GM18867 (cell line): ENCODE measurements at regions not wholly inside any gene's neighbourhood (a gene's known extent, or its start where the extent isn't known, plus 50 kb on each side); places are given as distances from the start of the nearest gene placed in this dataset.
"Not testable (repeated sequence)": the region's sequence is repeated elsewhere in the genome, so short reads cannot be mapped to it uniquely, and the experiment has no call there.

Experiments
- ATAC-seq: cut with Tn5 transposase; IDR thresholded peaks from one replicate; pipeline ENCODE4 v1.9.1; 2021; ENCODE audit warnings: mild to moderate bottlenecking, moderate library complexity; ENCODE audit not compliant: unreplicated experiment

DNA sequence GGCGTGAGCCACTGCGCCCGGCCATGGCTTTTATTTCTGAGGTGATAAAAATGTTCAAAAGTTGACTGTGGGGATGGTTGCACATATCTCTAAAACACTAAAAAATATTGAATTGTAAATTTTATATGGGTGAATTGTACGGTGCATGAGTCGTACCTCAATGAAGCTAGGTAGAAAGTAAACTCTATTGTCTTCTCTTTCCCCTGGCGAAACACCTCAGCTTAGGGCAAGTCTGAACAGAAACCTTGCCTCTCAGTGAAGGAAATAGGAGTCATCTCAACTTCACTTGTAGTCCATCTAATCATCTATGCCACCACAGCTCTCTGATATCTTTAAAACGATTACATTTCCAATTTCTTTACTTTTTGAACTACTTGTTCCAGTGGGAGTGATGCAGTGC, 309.6 kb downstream of the SPATA31A1 start:
- not testable (repeated sequence) for ATAC-seq

DNA sequence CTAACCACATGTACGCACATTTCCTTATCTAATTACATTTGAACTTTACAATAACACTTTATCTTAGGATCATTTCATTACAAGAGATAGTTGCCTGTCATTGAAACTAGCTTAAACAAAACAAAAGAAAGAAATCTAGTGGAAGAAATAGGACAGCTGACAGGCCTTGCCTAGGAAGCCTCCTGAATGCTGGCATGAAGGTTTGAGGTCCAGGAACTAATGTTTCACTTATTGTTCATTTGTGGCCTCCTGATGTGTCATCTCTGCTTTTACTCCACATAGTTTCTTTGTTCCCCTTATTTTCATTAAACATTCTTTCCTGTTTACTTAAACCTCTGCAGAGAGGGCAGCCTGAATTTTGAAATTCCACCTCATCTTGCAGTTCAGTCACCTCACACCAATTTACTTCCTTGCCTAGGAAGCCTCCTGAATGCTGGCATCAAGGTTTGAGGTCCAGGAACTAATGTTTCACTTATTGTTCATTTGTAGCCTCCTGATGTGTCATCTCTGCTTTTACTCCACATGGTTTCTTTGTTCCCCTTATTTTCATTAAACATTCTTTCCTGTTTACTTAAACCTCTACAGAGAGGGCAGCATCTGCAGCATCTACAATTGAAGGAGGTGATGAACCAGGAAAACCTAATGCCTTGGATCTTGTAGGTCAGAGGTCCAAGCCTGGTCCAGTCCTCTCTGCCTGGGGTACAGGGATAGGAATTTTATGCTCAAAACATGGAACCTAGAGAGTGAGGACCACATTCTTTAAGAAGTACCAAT, 319.2 kb downstream of the SPATA31A1 start:
- not testable (repeated sequence) for ATAC-seq

DNA sequence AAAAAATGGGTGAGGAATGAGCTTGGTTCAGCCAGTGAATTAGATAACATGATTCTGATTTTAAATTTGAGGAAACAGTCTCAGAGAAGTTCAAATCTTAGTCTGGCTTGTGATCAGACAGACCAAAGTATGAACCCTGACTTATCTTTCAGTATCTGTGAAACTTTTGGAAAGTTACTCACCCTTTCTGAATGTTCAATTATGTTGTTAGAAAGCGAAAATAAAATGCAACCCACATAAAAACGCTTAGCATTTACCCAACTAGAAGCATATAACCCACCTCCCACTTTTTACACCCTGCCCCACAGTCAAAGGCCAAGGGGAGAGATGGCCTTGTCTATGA, 319.7 kb downstream of the SPATA31A1 start:
- not testable (repeated sequence) for ATAC-seq

DNA sequence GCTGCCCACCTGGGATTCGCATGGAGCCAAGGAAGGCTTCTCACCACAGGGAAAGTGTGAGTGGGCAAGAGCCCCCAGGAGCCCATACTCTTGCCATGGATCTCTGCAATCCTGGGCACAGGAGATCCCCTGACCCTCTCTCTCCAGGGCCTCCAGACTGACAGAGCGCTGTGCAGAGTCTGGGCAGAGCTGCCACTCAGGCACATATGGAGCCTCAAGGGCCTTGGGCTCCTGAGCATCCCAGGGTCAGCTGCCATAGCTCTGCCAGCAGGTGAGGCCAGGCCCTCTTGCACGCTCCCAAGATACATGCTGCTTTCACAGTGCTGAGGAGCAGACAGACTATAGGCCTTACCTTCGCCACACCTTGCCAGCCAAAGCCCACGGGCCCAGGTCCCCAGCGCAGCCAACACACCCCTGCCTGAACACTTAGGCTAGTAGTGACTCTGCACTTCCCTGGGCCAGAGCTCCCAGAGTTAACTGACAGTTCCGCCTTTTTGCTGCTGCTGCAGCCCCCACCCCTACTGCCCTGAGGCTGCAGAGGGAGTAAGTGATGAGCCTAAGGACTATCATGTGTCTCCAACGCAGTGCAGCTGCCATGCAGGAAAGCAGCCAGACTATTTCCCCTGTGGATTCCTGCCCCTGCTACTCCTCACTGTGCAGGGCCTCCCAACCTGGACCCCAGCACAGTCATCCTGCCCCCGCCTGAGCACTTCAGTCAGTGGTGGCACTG, 323.2 kb downstream of the SPATA31A1 start:
- ATAC-seq: not testable (repeated sequence)

DNA sequence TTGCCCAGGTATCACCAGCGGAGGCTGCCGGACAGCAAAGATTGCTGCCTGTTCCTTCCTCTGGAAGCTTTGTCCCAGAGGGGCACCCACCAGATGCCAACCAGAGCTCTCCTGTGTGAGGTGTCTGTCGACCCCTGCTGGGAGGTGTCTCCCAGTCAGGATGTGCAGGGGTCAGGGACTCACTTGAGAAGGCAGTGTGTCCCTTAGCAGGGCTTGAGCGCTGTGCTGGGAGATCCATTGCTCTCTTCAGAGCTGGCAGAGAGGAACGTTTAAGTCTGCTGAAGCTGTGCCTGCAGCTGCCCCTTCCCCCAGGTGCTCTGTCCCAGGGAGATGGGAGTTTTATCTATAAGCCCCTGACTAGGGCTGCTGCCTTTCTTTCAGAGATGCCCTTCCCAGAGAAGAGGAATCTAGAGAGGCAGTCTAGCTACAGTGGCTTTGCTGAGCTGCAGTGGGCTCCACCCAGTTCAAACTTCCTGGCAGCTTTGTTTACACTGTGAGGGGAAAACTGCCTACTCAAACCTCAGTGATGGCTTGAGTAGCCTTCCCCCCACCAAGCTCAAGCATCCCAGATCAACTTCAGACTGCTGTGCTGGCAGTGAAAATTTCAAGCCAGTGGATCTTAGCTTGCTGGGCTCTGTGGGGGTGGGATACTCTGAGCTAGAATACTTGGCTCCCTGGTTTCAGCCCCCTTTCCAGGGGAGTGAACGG, 325.4 kb downstream of the SPATA31A1 start:
- ATAC-seq: not testable (repeated sequence)

DNA sequence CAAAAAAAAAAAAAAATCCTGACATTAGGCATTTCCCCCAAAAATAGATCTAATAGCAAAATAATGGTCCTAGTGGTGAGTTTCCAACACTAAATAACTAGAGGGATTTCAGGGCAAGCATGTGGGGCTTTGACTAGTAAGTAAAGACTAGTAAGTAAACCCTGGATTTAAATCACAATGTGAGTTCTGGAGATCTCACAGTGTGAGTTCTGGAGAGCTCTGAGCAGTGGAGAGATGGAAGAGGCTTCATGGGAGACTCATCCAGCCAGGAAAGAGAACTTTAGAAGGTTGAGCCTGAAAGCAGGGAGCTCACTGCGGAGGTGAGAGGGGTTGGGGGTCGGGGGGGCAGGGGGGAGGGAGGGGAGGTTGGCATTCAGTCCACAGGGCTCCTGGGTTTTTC, 373.4 kb downstream of the SPATA31A1 start:
- ATAC-seq: not testable (repeated sequence)

DNA sequence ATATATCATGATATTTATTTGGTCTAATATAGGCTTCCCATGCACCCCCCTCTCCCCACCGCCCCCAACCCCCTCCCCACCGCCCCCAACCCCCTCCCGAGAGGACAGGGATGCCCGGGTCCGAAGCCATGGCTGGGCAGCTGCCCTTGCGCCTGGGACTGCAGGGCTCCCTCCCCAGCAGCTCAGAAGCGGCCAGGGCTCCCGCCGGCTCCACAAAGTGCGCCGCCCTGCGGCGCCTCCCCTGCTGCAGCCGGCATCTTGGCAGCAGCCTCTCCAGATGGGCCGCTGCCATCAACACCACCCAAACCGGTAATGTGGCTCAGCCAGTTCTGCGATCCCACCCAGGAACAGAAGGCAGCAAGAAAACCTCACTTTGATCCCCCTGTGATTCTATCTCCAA, 389.4 kb downstream of the SPATA31A1 start:
- not testable (repeated sequence) for ATAC-seq

DNA sequence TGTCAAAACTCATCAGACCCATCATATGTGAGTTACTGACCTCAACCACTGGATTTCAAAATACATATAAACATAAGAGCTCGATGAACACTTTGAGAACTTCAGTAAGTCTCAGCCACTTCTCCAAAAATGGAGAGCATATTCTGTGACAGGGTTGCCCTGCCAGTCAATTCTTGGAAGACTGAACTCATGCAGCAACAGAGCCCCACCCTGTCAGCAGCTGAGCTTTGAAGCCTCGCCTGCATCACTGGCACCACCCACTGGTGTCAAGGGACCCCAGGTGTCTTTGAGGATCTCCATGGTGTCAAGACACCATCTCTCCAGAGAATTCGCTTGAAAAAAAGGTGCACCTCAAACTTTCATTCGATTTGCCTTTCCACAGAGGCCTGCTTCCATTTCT, 420.1 kb downstream of the SPATA31A1 start:
- ATAC-seq: not testable (repeated sequence)

DNA sequence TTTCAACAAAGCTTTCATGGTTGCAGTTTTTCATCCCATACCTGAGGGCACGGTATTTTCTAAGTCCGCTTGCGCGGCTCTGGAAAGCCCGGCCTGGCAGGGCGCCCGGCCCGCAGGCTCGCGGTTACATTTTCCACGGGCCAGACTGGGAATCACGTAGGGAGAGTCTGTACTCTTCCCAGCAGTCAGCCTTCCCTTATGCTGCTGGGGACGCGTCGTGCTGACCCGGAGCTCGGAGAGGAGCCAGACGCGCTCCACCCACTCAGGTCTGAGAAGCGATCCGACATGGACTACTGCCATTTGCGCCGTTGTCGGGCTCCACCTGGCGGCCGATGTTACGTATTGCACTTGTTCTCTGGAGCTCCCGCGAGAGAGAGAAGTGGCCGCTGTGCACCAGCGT, 435.9 kb downstream of the SPATA31A1 start:
- ATAC-seq: peak; percentile 100

DNA sequence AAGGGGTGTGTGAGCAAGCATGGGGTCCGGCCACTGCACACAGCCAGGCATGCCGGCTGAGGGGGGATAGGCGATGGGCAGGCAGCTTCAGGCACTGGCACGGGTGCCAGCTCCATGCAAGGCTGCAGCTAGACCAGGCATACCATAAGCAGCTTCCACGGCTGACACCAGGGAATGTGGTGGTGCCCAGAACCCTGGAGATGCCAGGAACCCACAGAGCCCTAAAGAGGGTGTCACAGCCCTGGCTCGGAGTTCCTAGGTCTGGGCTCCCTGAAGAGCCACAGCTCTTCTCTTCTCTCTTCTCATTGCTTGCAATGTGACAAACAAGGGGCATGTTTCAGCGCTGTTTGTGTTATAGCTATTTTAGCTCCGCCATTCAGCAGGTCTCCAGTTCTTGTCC, 442.5 kb downstream of the SPATA31A1 start:
- ATAC-seq: not testable (repeated sequence)

DNA sequence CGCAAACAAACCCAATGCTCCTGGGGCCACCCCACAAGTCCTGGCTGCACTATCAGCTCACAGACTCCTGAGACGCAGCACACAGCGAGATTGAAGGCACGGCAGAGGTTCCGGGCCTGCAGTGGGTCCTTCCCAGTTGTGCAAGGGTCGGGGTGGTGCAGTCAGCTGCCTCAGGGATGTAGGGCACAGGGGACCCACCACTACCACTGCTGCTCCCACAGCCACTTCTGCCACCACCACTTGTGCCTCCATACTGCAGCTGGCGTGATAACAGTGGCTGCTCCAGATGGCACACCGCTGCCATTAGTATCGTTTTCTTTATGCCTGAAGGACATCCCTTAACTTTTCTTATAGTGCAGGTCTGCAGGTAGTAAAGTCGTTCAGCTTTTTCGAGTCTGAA, 443.8 kb downstream of the SPATA31A1 start:
- ATAC-seq: not testable (repeated sequence)

DNA sequence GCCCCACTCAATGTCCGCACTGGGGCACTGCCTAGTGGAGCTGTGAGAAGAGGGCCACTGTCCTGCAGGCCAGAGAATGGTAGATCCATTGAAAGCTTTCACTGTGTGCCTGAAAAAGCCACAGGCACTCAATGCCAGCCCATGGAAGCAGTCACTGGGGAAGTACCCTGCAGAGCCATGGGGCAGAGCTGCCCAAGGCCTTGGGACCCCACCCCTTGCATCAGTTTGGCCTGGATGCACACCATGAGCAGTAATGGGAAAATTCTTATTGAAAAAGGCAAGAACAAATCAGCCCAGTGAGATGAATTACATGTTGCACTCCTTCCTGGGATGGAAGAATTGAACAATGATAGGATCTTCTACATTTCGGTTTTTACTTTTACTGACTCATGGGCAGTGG, 447.1 kb downstream of the SPATA31A1 start:
- not testable (repeated sequence) for ATAC-seq

DNA sequence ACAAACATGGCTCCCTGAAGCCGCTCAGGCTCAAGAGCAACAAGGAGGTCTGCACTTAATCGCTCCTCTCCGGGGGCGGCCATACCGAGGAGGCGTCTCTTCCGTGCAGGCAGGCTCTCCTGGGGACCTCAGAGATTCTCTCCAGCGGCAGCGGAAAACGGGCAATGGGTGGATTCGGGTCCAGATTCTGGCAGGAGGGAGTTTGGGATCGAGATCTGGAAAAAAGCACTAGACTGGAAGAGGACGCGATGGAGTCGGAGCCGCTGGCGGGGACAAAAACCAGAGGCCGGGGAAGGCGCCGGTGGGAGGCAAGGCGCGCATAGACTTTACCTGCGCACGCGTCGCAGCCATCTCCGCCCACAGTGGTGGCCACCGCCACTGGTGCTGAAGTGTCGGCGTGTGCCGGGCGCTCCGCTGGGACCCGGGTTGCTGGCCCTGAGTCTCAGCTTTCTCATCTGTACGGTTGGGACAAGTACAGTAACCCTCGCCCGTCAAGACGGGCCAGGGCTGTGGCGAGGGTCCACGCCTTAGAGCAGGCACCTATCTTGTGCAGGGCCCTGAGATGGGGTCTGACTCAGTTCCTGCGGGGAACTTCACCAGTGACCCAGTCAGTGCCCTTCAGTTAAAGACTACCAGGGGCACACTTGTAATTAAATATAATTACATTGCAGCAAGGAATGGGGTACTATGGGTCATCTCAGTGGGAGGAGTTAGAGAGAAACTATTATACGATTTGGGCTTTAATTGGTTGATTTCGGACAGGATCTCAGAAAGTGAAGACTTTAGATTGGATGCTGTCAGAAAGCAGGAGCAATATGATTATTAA, 454.1 kb downstream of the SPATA31A1 start:
- ATAC-seq: peak; percentile 99

DNA sequence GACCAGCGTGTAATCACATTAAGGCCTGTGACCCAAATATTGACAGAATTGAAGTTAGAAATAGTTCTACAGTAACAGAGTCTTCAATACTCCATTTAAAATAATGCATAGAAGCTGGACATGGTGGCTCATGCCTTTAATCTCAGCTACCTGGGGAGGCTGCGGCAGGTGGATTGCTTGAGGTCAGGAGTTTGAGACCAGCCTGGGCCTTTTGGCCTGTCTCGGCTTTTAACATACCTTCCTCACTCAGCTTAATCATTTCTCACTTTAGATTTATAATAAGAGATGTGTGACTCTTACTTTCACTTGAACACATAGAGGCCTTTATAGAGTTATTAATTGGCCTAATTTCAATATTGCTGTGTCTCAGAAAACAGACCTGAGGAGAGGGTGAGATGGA, 454.9 kb downstream of the SPATA31A1 start:
- not testable (repeated sequence) for ATAC-seq

DNA sequence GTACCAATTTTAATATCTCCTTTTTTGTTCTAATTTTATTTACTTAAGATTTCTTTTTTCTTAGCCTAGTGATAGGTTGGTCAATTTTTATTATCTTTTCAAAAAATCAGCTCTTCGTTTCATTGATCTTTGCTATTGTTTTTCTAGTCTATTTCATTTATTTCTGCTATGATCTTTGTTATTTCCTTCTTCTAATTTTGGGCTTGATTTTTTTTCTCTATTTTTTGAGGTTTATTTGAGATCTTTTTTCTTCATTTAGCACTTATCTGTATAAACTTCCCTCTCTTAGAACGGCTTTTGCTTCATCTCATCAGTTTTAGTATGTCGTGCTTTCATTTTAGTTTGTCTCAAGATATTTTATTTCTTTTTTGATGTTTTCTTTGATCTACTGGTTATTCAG, 456.1 kb downstream of the SPATA31A1 start:
- ATAC-seq: not testable (repeated sequence)

DNA sequence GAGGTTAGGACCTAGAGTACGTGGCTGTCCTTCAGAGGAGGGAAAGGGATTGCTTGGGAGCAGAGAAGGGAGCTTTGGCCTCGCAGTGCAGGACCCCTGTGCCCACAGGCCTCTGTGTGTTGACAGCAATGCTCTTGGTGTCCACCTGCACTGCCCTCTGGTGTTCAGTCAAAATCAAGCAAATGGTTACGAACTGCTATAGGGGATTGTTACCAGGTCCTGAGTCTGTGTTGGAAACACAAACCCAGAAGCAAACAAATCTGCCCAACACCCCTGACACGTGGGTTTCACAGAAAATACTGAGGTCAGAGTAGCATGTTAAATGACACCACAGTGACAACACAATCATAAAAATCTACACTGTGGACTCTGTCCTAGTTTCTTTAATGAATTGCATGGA, 473.0 kb downstream of the SPATA31A1 start:
- ATAC-seq: not testable (repeated sequence)
